ENCODE measurements at regions not wholly inside any gene's neighbourhood (a gene's known extent, or its start where the extent isn't known, plus 50 kb on each side); places are given as distances from the start of the nearest gene placed in this dataset.
A peak's percentile ranks its signal among the peaks of the same experiment; 100 is the strongest.

GRCh38 chr14:71753126-71753830 lies 179.0 kb upstream of the RGS6 start:
- TF ChIP-seq CTCF (IDR thresholded peaks at IDR 0.05; ENCODE audit: borderline replicate concordance, extremely low read depth, low read length, poor library complexity, severe bottlenecking) (peak; percentile 93), EZH2 (IDR thresholded peaks at IDR 0.05; ENCODE audit: borderline replicate concordance, low read depth, low read length, severe bottlenecking) (no peak)

Data from DND-41 (cell line).